ENCODE measurements at regions not wholly inside any gene's neighbourhood (a gene's known extent, or its start where the extent isn't known, plus 50 kb on each side); places are given as distances from the start of the nearest gene placed in this dataset.

DNA sequence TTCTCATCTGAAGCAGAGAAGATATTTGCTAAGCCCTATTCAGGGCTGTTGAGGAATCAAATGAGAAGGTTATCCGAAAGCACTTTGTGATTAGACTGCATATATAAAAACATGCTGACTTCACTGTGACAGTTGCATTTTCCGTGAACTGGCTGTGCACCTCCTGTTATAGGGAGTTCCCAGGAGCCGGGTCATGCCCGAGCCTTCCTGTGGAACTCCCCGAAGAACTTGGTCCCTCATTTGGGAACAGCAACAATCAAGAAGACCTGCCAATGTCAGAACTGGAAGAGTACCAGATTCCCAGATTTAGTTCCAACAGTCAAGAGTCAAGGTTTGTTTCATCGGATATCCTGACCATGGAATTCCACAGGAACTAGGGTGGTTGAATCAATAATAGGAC is 130.4 kb upstream of the RAI14 start:
- TF ChIP-seq, protein P1, sequence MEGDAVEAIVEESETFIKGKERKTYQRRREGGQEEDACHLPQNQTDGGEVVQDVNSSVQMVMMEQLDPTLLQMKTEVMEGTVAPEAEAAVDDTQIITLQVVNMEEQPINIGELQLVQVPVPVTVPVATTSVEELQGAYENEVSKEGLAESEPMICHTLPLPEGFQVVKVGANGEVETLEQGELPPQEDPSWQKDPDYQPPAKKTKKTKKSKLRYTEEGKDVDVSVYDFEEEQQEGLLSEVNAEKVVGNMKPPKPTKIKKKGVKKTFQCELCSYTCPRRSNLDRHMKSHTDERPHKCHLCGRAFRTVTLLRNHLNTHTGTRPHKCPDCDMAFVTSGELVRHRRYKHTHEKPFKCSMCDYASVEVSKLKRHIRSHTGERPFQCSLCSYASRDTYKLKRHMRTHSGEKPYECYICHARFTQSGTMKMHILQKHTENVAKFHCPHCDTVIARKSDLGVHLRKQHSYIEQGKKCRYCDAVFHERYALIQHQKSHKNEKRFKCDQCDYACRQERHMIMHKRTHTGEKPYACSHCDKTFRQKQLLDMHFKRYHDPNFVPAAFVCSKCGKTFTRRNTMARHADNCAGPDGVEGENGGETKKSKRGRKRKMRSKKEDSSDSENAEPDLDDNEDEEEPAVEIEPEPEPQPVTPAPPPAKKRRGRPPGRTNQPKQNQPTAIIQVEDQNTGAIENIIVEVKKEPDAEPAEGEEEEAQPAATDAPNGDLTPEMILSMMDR (IDR thresholded peaks at IDR 0.05) = no peak
- TF ChIP-seq POLR2A (IDR thresholded peaks at IDR 0.05) = no peak

All from right lobe of liver (tissue), 4 donors.